NCI-H82 (cell line): ENCODE measurements at regions not wholly inside any gene's neighbourhood (a gene's known extent, or its start where the extent isn't known, plus 50 kb on each side); places are given as distances from the start of the nearest gene placed in this dataset.
A peak's percentile ranks its signal among the peaks of the same experiment; 100 is the strongest.
"Not testable (repeated sequence)": the region's sequence is repeated elsewhere in the genome, so short reads cannot be mapped to it uniquely, and the experiment has no call there.

Experiments used
- DNase-seq: peaks from one replicate; lab custom pipeline; 2025; lab: John Stamatoyannopoulos, UW

GRCh38 chrX:80929251-80929650 lies 119.6 kb upstream of the BRWD3 start:
- DNase-seq, result no peak

GRCh38 chrX:80917919-80918318 lies 108.2 kb upstream of the BRWD3 start:
- DNase-seq, result no peak

- not testable (repeated sequence) for DNase-seq
Observed at GRCh38 chrX:80912351-80912750, 102.7 kb upstream of the BRWD3 start.

GRCh38 chrX:80879916-80880315 lies 70.2 kb upstream of the BRWD3 start:
- peak; percentile 5 for DNase-seq

GRCh38 chrX:80879143-80879542 lies 69.5 kb upstream of the BRWD3 start:
- peak; percentile 72 for DNase-seq

GRCh38 chrX:80876877-80877276 lies 67.2 kb upstream of the BRWD3 start:
- DNase-seq, result peak; percentile 56
